GM12891 (cell line): ENCODE measurements at regions not wholly inside any gene's neighbourhood (a gene's known extent, or its start where the extent isn't known, plus 50 kb on each side); places are given as distances from the start of the nearest gene placed in this dataset.

Source experiments
- DNase-seq: peaks from one replicate; pipeline ENCODE4 v3.0.0; 2011; ENCODE audit warnings: low spot score; ENCODE audit not compliant: insufficient read length
- FAIRE-seq: peaks from 2 replicates; lab custom pipeline; 2011; peaks lifted over from hg19 to GRCh38; lab: Jason Lieb, UNC
- PAX5 ChIP-seq: IDR thresholded peaks from 2 replicates; pipeline ENCODE4 v1.6.1; 2011; ENCODE audit warnings: low read length, moderate library complexity, mild to moderate bottlenecking; ENCODE audit not compliant: insufficient read depth, severe bottlenecking
- POLR2A ChIP-seq: IDR thresholded peaks from 2 replicates; pipeline ENCODE4 v1.6.1; 2011; ENCODE audit warnings: low read depth, low read length, control low read depth
- POLR2AphosphoS5 ChIP-seq: IDR thresholded peaks from 2 replicates; pipeline ENCODE4 v1.6.1; 2011; ENCODE audit warnings: low read depth, low read length, control low read depth
- POU2F2 ChIP-seq: IDR thresholded peaks from 2 replicates; pipeline ENCODE4 v1.6.1; 2011; ENCODE audit warnings: low read depth, mild to moderate bottlenecking, control low read depth, low read length, moderate library complexity
- SPI1 ChIP-seq: IDR thresholded peaks from 2 replicates; pipeline ENCODE4 v1.6.1; 2011; ENCODE audit warnings: low read depth, low read length, control low read depth
- TAF1 ChIP-seq: IDR thresholded peaks from 2 replicates; pipeline ENCODE4 v1.6.1; 2011; ENCODE audit warnings: low read depth, low read length, control low read depth

DNA sequence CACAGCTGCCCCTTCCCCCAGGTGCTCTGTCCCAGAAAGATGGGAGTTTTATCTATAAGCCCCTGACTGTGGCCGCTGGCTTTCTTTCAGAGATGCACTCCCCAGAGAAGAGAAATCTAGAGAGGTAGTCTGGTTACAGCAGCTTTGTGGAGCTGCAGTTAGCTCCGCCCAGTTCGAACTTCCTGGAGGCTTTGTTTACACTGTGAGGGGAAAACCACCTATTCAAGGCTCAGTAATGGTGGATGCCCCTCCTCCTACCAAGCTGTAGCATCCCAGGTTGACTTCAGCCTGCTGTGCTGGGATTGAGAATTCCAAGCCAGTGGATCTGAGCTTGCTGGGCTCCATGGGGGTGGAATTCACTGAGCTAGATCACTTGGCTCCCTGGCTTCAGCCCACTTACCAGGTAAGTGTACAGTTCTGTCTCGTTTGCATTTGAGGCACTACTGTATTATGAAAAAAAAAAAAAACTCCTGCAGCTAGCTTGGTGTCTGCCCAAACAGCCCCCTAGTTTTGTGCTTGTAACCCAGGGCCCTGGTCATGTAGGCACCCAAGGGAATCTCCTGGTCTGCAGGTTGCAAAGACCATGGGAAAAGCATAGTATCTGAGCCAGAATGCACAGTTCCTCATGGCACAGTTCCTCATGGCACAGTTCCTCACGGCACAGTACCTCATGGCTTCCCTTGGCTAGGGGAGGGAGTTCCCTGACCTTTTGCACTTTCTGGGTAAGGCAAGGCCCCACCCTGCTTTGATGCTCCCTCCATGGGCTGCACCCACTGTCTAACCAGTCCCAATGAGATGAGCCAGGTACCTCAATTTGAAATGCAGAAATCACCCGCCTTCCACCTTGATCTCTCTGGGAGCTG, 275.0 kb downstream of the CENPW start:
- no peak for TF ChIP-seq PAX5
- no peak for TF ChIP-seq POLR2A
- no peak for TF ChIP-seq POLR2AphosphoS5
- no peak for TF ChIP-seq TAF1
- no peak for TF ChIP-seq SPI1
- TF ChIP-seq POU2F2, result no peak
- no peak for FAIRE-seq
- DNase-seq, result no peak

DNA sequence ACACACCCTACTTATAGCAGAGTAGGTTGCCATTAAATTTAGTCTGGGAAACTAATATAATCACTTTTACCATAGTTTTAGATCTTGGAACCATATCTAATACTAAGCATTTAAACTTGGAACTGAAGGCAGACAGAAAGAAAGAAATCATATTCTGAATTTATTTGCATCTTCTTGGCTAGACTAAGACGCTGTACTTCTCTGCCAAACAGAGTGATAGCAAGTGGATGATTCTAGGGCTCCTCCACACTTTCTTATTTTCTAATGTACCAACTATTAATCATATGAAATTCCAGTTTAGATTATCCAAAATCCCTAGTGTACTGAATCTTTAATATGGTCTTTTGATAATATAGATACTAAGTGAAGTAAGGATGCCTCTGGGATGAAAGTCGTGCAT, 277.0 kb downstream of the CENPW start:
- DNase-seq (no peak), FAIRE-seq (no peak)
- TF ChIP-seq SPI1 (no peak), PAX5 (no peak), POLR2A (no peak), POLR2AphosphoS5 (no peak), TAF1 (no peak), POU2F2 (no peak)

DNA sequence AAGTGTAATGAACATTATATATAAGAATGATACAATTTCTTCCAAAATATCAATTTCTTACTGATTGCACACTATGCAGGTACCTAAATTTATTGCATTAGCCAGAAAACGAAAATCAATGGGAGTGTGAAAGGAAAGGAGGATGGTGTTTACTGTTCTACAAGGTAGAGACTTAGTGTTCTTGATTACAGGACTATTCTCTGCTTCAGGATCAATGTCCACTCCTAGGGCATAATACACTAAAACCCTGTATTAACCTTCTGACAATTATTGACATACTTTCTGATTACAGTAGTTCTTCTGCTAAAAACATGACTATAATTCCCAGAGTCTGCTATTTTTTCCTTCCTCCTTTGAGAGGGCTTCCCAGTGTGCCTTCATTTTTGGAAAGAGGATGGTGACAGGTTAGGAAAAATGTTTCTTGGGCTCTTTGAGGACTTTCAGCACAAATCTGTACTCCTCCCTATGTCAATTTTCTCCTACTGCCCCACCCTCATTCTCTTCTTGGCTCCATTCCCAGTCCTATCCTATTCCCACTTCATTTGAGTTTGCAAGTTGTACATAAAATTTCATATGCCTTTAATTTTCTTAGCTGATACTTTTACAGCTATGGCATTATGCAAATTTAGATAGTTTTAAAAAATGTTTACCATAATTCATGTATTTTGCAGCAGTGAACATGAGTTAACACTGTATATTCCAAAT, 278.9 kb downstream of the CENPW start:
- no peak for FAIRE-seq
- no peak for TF ChIP-seq POLR2A
- no peak for TF ChIP-seq PAX5
- TF ChIP-seq POLR2AphosphoS5, result no peak
- TF ChIP-seq POU2F2, result no peak
- no peak for TF ChIP-seq SPI1
- no peak for TF ChIP-seq TAF1
- no peak for DNase-seq

DNA sequence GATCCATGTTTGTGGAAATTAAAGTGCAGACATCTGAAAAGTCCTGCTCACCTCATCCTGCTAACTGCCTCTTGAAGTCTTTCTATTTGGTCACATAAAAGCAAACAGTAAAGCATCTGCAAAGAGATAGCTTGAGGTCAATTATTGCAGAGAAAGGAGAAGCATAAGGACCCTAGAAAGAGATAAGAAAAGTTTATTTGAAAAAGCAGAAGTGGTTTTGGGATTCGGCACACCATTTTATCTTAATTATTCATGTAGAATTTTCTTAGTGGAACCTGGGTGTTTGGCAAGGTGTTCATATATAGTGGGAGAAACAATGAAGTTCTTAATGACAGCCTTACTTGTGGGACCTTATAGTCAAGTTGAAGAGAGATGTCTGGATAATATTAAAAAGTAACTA, 280.8 kb downstream of the CENPW start:
- no peak for DNase-seq
- TF ChIP-seq PAX5 (no peak), POLR2AphosphoS5 (no peak), POU2F2 (no peak), POLR2A (no peak), SPI1 (no peak), TAF1 (no peak)
- FAIRE-seq, result no peak

DNA sequence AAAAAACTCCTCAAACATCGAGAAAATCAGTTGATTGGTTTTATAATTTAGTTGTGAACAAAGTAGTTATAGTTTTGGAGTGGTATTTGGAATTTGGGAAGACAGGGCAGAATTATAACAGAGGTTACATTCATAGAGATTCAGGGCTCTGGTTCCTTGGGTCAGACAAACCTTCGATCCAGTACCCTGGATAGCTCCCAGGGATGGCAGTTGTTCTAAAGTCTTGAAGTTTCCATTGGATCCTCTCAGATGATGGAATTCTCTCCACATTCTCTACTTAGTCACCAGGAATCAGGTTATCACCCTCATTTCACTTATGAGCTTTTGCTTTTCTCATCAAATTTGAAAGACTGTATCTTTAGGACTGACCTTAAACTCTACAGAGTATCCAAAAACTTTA, 285.1 kb downstream of the CENPW start:
- FAIRE-seq, result no peak

DNA sequence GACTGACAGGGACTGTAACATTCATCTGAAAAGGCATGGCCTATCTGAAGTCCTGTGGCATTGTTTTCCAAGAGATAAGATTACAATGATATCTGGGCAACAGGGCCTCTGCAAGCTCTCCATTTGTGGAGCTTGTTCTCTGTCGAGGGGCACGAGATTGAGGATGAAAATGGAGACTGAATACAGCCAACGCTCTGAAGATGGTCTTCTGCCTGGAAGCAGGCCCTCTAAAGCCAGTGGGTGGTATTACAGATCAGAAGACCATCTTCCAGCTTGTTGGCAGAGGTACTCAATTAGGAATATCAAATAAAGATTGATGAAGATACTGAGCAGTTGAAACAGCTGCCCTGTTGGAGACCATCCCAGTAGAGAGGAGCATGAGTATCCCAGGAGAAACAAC, 288.2 kb downstream of the CENPW start:
- DNase-seq (no peak), FAIRE-seq (no peak)
- TF ChIP-seq POLR2AphosphoS5 (no peak), SPI1 (no peak), PAX5 (no peak), POLR2A (no peak), TAF1 (no peak), POU2F2 (no peak)

More for the DNA sequence above, 285.1 kb downstream of the CENPW start:
- TF ChIP-seq POU2F2 (no peak), TAF1 (no peak)
- no peak for DNase-seq

DNA sequence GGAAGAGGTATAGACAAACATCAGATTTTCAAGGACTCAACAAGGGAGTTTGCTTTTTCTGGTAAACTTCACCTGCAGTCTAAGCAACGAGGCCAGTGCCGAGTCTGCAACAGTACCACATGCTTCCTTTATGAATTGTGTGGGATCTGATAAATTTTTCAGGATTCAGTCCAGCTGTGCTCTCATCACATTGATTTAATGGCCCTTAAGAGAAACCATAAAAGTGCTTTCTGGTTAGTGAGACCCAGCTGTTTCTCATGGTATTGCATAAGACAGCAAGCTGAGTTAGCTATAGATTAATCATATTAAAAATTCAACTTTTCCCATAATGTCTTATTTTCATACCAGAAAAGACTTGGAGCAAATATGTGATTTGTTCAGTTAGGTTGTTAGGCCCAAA, 291.4 kb downstream of the CENPW start:
- no peak for TF ChIP-seq PAX5
- TF ChIP-seq TAF1, result no peak
- no peak for TF ChIP-seq SPI1
- TF ChIP-seq POLR2AphosphoS5, result no peak
- TF ChIP-seq POLR2A, result no peak
- TF ChIP-seq POU2F2, result no peak
- FAIRE-seq (no peak), DNase-seq (no peak)

DNA sequence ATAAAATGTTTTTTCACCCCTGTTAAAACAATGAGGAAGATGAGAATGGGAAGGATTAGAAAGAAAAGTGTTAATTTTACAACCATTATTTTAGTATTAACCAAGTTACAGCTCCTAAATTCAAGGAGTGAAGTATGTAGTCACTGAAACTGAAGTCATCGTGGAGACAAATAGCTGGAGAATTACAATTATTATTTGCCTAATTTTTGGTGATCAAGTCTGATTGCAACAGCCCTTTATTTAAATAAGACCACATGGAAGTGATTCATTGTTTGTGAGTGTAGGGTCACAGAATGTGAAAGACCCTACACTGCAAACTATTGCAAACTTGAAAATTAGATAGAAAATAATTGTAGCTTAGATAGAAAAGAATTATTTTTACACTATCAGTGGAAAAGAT, 292.4 kb downstream of the CENPW start:
- TF ChIP-seq POLR2AphosphoS5 (no peak), POLR2A (no peak), PAX5 (no peak), TAF1 (no peak), SPI1 (no peak)
- DNase-seq (no peak), FAIRE-seq (no peak)

DNA sequence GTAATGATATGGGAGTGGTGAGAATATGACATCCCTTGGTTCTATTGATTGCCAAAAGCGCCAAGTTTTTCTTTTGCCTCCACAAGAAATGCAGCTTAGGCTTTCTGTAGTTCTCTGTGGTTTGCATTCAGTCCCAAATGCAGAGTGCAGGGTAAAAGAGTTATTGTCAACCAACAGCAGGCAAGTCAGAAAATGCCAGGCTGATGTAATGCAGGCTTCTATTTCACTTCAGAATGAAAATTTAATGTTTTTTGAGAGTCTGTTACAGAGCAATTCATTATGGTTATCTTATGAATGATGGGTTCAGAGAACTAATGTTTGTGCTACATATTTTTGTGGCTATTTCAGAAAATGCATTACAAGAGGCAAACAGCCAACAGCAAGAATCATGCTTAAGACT, 293.5 kb downstream of the CENPW start:
- no peak for DNase-seq
- no peak for FAIRE-seq
- TF ChIP-seq TAF1, result no peak
- TF ChIP-seq PAX5, result no peak
- no peak for TF ChIP-seq POLR2AphosphoS5
- no peak for TF ChIP-seq SPI1
- no peak for TF ChIP-seq POU2F2
- TF ChIP-seq POLR2A, result no peak
